ACC112 (cell line): ENCODE measurements at regions not wholly inside any gene's neighbourhood (a gene's known extent, or its start where the extent isn't known, plus 50 kb on each side); places are given as distances from the start of the nearest gene placed in this dataset.

ENCODE experiments used
- H2AFZ ChIP-seq: fragments of 200-600 bp; sonication (generic); one replicate; pipeline ENCODE4 v1.6.0; 2017; ENCODE audit warnings: antibody characterized with exemption, low read length; ENCODE audit not compliant: unreplicated experiment
- H3K27ac ChIP-seq: fragments of 200-600 bp; sonication (generic); 2 replicates; pipeline ENCODE4 v1.5.1; 2014; ENCODE audit warnings: low read depth, mild to moderate bottlenecking, antibody characterized with exemption, low read length, moderate library complexity
- H3K27me3 ChIP-seq: fragments of 200-600 bp; sonication (generic); 2 replicates; pipeline ENCODE4 v1.6.1; 2014; ENCODE audit warnings: mild to moderate bottlenecking, antibody characterized with exemption, low read length, moderate library complexity, mixed read lengths; ENCODE audit not compliant: insufficient read depth
- H3K36me3 ChIP-seq: fragments of 200-600 bp; sonication (generic); 2 replicates; pipeline ENCODE4 v1.6.1; 2016; ENCODE audit warnings: mild to moderate bottlenecking, antibody characterized with exemption, low read length, moderate library complexity, mixed read lengths; ENCODE audit not compliant: insufficient read depth
- H3K4me1 ChIP-seq: fragments of 200-600 bp; sonication (generic); one replicate; pipeline ENCODE4 v1.6.1; 2016; ENCODE audit warnings: low read length, mixed read lengths; ENCODE audit not compliant: insufficient read depth, unreplicated experiment, control insufficient read depth
- H3K4me3 ChIP-seq: fragments of 200-600 bp; sonication (generic); 2 replicates; pipeline ENCODE4 v1.5.1; 2014; ENCODE audit warnings: mild to moderate bottlenecking, low read depth, low read length
- H3K79me2 ChIP-seq: fragments of 200-600 bp; sonication (generic); one replicate; pipeline ENCODE4 v1.6.0; 2016; ENCODE audit warnings: low read length; ENCODE audit not compliant: control insufficient read depth, unreplicated experiment, insufficient read depth

- H3K79me2 ChIP-seq, result no peaks in the 10 kb centered on the region
- H2AFZ ChIP-seq, result no peak overlapping the region
- no peak overlapping the region for H3K27ac ChIP-seq
- H3K36me3 ChIP-seq, result no peaks in the 10 kb centered on the region
- no peaks in the 10 kb centered on the region for H3K27me3 ChIP-seq
- no peaks in the 10 kb centered on the region for H3K4me1 ChIP-seq
- H3K4me3 ChIP-seq, result no peak overlapping the region
Observed at GRCh38 chr5:114830114-114830513, 339.6 kb downstream of the TRIM36 start.

- Histone ChIP-seq H3K4me3 (no peak overlapping the region), H3K79me2 (no peaks in the 10 kb centered on the region), H3K27me3 (no peaks in the 10 kb centered on the region), H3K4me1 (no peaks in the 10 kb centered on the region), H3K27ac (no peak overlapping the region), H2AFZ (no peak overlapping the region), H3K36me3 (no peaks in the 10 kb centered on the region)
Observed at GRCh38 chr5:114822863-114823262, 346.8 kb downstream of the TRIM36 start.

- no peaks in the 10 kb centered on the region for H3K4me1 ChIP-seq
- H3K79me2 ChIP-seq, result no peaks in the 10 kb centered on the region
- no peak overlapping the region for H3K27ac ChIP-seq
- H3K27me3 ChIP-seq, result no peaks in the 10 kb centered on the region
- H2AFZ ChIP-seq, result no peak overlapping the region
- no peak overlapping the region for H3K4me3 ChIP-seq
- no peaks in the 10 kb centered on the region for H3K36me3 ChIP-seq
Observed at GRCh38 chr5:114822436-114822835, 347.3 kb downstream of the TRIM36 start.

- no peak overlapping the region for H3K27ac ChIP-seq
- no peaks in the 10 kb centered on the region for H3K79me2 ChIP-seq
- H3K4me1 ChIP-seq, result no peaks in the 10 kb centered on the region
- H3K4me3 ChIP-seq, result no peak overlapping the region
- no peak overlapping the region for H2AFZ ChIP-seq
- no peaks in the 10 kb centered on the region for H3K36me3 ChIP-seq
- no peaks in the 10 kb centered on the region for H3K27me3 ChIP-seq
Observed at GRCh38 chr5:114790403-114790792, 379.3 kb downstream of the TRIM36 start.

- Histone ChIP-seq H3K79me2 (no peaks in the 10 kb centered on the region), H3K4me1 (no peaks in the 10 kb centered on the region), H3K36me3 (no peaks in the 10 kb centered on the region), H3K27ac (no peak overlapping the region), H3K27me3 (no peaks in the 10 kb centered on the region), H2AFZ (no peak overlapping the region), H3K4me3 (no peak overlapping the region)
Observed at GRCh38 chr5:114789773-114790402, 379.8 kb downstream of the TRIM36 start.

GRCh38 chr5:114782869-114783268, 386.8 kb downstream of the TRIM36 start:
- no peaks in the 10 kb centered on the region for H3K4me1 ChIP-seq
- no peaks in the 10 kb centered on the region for H3K79me2 ChIP-seq
- no peak overlapping the region for H3K27ac ChIP-seq
- no peak overlapping the region for H3K4me3 ChIP-seq
- no peaks in the 10 kb centered on the region for H3K36me3 ChIP-seq
- no peak overlapping the region for H2AFZ ChIP-seq
- H3K27me3 ChIP-seq, result no peaks in the 10 kb centered on the region

GRCh38 chr5:114782177-114782576, 387.5 kb downstream of the TRIM36 start:
- H3K4me1 ChIP-seq, result no peaks in the 10 kb centered on the region
- no peak overlapping the region for H2AFZ ChIP-seq
- H3K4me3 ChIP-seq, result no peak overlapping the region
- H3K79me2 ChIP-seq, result no peaks in the 10 kb centered on the region
- H3K27ac ChIP-seq, result no peak overlapping the region
- no peaks in the 10 kb centered on the region for H3K36me3 ChIP-seq
- no peaks in the 10 kb centered on the region for H3K27me3 ChIP-seq

GRCh38 chr5:114780290-114780689, 389.4 kb downstream of the TRIM36 start:
- Histone ChIP-seq H3K4me3 (no peak overlapping the region), H3K79me2 (no peaks in the 10 kb centered on the region), H2AFZ (no peak overlapping the region), H3K27ac (no peak overlapping the region), H3K36me3 (no peaks in the 10 kb centered on the region), H3K4me1 (no peaks in the 10 kb centered on the region), H3K27me3 (no peaks in the 10 kb centered on the region)

GRCh38 chr5:114744406-114744805, 382.5 kb downstream of the KCNN2 start:
- Histone ChIP-seq H3K27me3 (no peaks in the 10 kb centered on the region), H3K4me3 (no peak overlapping the region), H3K4me1 (no peaks in the 10 kb centered on the region), H3K36me3 (no peaks in the 10 kb centered on the region), H3K27ac (no peak overlapping the region), H3K79me2 (no peaks in the 10 kb centered on the region), H2AFZ (no peak overlapping the region)

GRCh38 chr5:114734238-114734637, 372.4 kb downstream of the KCNN2 start:
- Histone ChIP-seq H3K4me3 (no peak overlapping the region), H3K27me3 (no peaks in the 10 kb centered on the region), H3K4me1 (no peaks in the 10 kb centered on the region), H2AFZ (no peak overlapping the region), H3K27ac (no peak overlapping the region), H3K36me3 (no peaks in the 10 kb centered on the region), H3K79me2 (no peaks in the 10 kb centered on the region)

GRCh38 chr5:114729986-114730385, 368.1 kb downstream of the KCNN2 start:
- no peak overlapping the region for H3K4me3 ChIP-seq
- H3K4me1 ChIP-seq, result no peaks in the 10 kb centered on the region
- no peak overlapping the region for H2AFZ ChIP-seq
- H3K27ac ChIP-seq, result no peak overlapping the region
- H3K36me3 ChIP-seq, result no peaks in the 10 kb centered on the region
- H3K27me3 ChIP-seq, result no peaks in the 10 kb centered on the region
- no peaks in the 10 kb centered on the region for H3K79me2 ChIP-seq
